AG04450 (cell line): ENCODE measurements at regions not wholly inside any gene's neighbourhood (a gene's known extent, or its start where the extent isn't known, plus 50 kb on each side); places are given as distances from the start of the nearest gene placed in this dataset.

Experiments used
- CTCF ChIA-PET: fragments of 300-600, 350-600 bp; formaldehyde crosslinking; extraction: SDS; loops from one replicate; lab custom pipeline; 2022; ENCODE audit warnings: antibody characterized with exemption, inconsistent platforms; lab: Charles Lee
- POLR2A ChIA-PET: fragments of 350-600 bp; formaldehyde crosslinking; extraction: SDS; loops from one replicate; lab custom pipeline; 2021; ENCODE audit warnings: antibody characterized with exemption, inconsistent platforms; lab: Yijun Ruan, JAX
- DNase-seq: peaks from one replicate; pipeline ENCODE4 v3.0.0-alpha.2; 2011; ENCODE audit warnings: low read depth, low spot score
- H3K27ac ChIP-seq: one replicate; pipeline ENCODE4 v1.5.1; 2012; ENCODE audit warnings: low read depth, low read length, control low read depth
- H3K27me3 ChIP-seq: one replicate; pipeline ENCODE4 v1.6.0; 2012; ENCODE audit warnings: low read length; ENCODE audit not compliant: control insufficient read depth, insufficient read depth
- H3K4me3 ChIP-seq: 2 replicates; pipeline ENCODE4 v1.5.1; 2011; ENCODE audit warnings: mild to moderate bottlenecking, low read depth, low read length, control low read depth
- H3K9me3 ChIP-seq: 2 replicates; pipeline ENCODE4 v1.5.1; 2012; ENCODE audit warnings: low read length; ENCODE audit not compliant: control insufficient read depth, insufficient read depth
- TF ChIP-seq, protein P1 (sequence below): IDR thresholded peaks from 2 replicates; pipeline ENCODE4 v1.5.1; 2011; ENCODE audit warnings: low read depth, low read length, control low read depth, inconsistent platforms

DNA sequence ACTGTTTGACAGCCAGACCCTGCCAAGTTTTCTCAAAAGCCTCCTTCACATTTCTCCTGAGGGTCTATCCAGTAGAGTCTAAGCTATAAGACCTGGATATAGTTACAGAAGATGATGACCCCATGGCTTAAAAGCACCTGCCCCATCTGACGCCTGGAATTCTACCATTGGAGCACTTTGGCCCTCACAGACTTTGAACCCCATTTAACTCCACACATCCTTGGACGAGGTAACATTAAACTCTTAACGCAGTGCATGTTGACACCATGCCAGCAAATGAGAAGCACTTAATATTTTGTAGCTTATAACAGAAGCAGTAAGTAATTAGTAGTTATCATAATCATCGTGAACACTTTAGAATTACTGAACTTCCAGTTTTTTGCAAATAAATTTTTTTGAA, 61.9 kb upstream of the SMNDC1 start:
- POLR2A ChIA-PET, result no interaction called here
- Histone ChIP-seq H3K4me3 (no peak overlapping the region), H3K9me3 (no peaks in the 10 kb centered on the region), H3K27ac (no peak overlapping the region), H3K27me3 (no peaks in the 10 kb centered on the region)
- TF ChIP-seq, protein P1, sequence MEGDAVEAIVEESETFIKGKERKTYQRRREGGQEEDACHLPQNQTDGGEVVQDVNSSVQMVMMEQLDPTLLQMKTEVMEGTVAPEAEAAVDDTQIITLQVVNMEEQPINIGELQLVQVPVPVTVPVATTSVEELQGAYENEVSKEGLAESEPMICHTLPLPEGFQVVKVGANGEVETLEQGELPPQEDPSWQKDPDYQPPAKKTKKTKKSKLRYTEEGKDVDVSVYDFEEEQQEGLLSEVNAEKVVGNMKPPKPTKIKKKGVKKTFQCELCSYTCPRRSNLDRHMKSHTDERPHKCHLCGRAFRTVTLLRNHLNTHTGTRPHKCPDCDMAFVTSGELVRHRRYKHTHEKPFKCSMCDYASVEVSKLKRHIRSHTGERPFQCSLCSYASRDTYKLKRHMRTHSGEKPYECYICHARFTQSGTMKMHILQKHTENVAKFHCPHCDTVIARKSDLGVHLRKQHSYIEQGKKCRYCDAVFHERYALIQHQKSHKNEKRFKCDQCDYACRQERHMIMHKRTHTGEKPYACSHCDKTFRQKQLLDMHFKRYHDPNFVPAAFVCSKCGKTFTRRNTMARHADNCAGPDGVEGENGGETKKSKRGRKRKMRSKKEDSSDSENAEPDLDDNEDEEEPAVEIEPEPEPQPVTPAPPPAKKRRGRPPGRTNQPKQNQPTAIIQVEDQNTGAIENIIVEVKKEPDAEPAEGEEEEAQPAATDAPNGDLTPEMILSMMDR, result no peak
- DNase-seq, result no peak
- CTCF ChIA-PET, result interaction anchor here (1.6 to 1.7 kb wide), 2 partner anchors 12 to 22 kb away, joined by 4 to 8 read pairs; no protein-coding TSS in a partner anchor

- DNase-seq, result no peak
- no peak overlapping the region for H3K27ac ChIP-seq
- TF ChIP-seq, protein P1, result peak; percentile 9; the same call in 1 of the 2 replicates
- ChIA-PET CTCF (interaction anchor here (1.0 kb wide), 1 partner anchor 14 kb away, joined by 3 read pairs; no protein-coding TSS in a partner anchor), POLR2A (no interaction called here)
- H3K27me3 ChIP-seq, result no peaks in the 10 kb centered on the region
- no peak overlapping the region for H3K4me3 ChIP-seq
- H3K9me3 ChIP-seq, result no peaks in the 10 kb centered on the region
Measured at GRCh38 chr10:110368002-110368401, 63.3 kb upstream of the SMNDC1 start.

- Histone ChIP-seq H3K27me3 (no peaks in the 10 kb centered on the region), H3K27ac (no peak overlapping the region), H3K9me3 (no peaks in the 10 kb centered on the region), H3K4me3 (no peak overlapping the region)
- ChIA-PET POLR2A (no interaction called here), CTCF (interaction anchor here (1.0 kb wide), 1 partner anchor 15 kb away, joined by 3 read pairs; no protein-coding TSS in a partner anchor)
- TF ChIP-seq, protein P1, result no peak
- no peak for DNase-seq
Measured at GRCh38 chr10:110368556-110368955, 63.8 kb upstream of the SMNDC1 start.

DNA sequence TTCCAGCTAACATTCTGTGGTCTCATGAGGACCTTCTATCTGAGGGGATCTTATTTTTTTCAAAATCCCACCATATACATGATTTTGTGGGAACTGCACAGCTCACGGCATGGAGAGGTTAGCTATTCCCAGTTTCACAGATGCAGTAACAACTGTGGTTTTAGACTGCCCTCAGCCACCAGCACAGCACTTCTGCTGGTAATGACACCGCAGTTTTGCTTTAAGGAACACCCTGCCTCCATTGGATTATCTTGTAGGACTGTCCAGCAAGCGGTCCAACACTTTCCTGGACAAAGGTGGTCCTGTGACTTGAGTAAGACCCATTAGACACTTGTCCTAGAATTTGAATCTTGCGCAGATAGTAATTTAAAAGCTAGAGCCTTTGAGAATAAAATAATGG, 65.3 kb upstream of the SMNDC1 start:
- Histone ChIP-seq H3K27ac (no peak overlapping the region), H3K4me3 (no peak overlapping the region), H3K27me3 (no peaks in the 10 kb centered on the region), H3K9me3 (no peaks in the 10 kb centered on the region)
- DNase-seq, result no peak
- TF ChIP-seq, protein P1, result no peak
- CTCF ChIA-PET, result no interaction called here
- POLR2A ChIA-PET, result no interaction called here

DNA sequence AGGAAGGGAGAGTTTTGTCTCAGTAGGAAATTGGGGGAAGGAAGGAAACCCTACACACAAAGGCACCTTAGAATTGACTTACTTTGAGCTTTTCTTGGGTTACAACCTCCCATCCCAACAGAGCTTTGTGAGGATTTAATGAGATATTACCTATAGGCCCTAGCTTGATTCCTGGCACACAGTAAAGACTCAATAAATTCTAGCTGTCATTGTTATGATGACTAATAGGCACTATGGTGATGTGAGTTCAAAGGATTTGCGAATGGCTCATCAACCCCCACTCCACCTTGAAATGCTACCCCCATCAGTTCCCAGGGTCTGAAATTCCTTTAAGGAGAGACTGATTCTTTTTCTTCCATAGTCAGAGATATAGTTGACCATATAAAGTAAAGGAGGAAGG, 67.9 kb upstream of the SMNDC1 start:
- POLR2A ChIA-PET, result interaction anchor here (0.9 kb wide), 1 partner anchor 15 kb away, joined by 3 read pairs; no protein-coding TSS in a partner anchor
- Histone ChIP-seq H3K27me3 (no peaks in the 10 kb centered on the region), H3K9me3 (peaks cover 6% of the 10 kb centered on the region; the same call in 1 of the 2 replicates), H3K27ac (no peak overlapping the region), H3K4me3 (no peak overlapping the region)
- CTCF ChIA-PET, result interaction anchor here (0.9 to 1.4 kb wide), 2 partner anchors 16 to 17 kb away, joined by 4 read pairs; no protein-coding TSS in a partner anchor
- TF ChIP-seq, protein P1, result no peak
- no peak for DNase-seq
